Adrenal gland (tissue), 5 donors: ENCODE measurements at regions not wholly inside any gene's neighbourhood (a gene's known extent, or its start where the extent isn't known, plus 50 kb on each side); places are given as distances from the start of the nearest gene placed in this dataset.

Experiments
- POLR2A ChIP-seq, 2 donors: fragments of 450-650 bp; IDR thresholded peaks; one replicate each; pipeline ENCODE4 v1.6.1; 2017; ENCODE audit warnings: antibody characterized with exemption in 2 of 2, mild to moderate bottlenecking in 2 of 2, moderate library complexity in 1 of 2
- TF ChIP-seq, protein P1 (sequence below), 6 experiments: fragments of 450-650 bp in 4 of 6; fragments of 200-600 bp in 2 of 6; sonication (generic) in 1 of 6; IDR thresholded peaks; 1 replicate in 5 of 6; 2 replicates in 1 of 6; pipeline versions ENCODE4 v1.5.1 to v1.8.0; 2016 to 2021; ENCODE audit warnings: antibody characterized with exemption in 6 of 6, mild to moderate bottlenecking in 2 of 6, moderate library complexity in 1 of 6
- donor health status: DM: no; HTN: no; CAD: no.

DNA sequence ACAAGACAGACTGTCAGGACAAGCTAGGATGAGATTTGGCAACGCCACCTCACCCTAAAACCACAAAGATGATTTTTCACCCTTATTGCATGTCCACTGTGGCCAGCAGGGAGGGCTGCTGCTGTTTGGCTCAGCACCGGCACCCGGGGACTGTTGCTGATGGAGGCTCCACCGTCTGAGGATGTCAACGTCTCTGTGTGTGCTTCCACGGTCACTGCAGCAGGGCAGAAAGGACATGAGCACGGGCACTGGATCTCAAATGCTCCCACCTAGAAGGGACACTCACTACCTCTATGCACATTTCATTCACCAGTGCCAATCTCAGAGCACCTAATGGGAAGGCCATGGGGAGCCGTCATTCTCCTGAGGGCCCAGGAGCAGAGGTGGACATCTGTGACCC lies 599.6 kb downstream of the PTPRU start:
- TF ChIP-seq, protein P1, sequence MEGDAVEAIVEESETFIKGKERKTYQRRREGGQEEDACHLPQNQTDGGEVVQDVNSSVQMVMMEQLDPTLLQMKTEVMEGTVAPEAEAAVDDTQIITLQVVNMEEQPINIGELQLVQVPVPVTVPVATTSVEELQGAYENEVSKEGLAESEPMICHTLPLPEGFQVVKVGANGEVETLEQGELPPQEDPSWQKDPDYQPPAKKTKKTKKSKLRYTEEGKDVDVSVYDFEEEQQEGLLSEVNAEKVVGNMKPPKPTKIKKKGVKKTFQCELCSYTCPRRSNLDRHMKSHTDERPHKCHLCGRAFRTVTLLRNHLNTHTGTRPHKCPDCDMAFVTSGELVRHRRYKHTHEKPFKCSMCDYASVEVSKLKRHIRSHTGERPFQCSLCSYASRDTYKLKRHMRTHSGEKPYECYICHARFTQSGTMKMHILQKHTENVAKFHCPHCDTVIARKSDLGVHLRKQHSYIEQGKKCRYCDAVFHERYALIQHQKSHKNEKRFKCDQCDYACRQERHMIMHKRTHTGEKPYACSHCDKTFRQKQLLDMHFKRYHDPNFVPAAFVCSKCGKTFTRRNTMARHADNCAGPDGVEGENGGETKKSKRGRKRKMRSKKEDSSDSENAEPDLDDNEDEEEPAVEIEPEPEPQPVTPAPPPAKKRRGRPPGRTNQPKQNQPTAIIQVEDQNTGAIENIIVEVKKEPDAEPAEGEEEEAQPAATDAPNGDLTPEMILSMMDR (IDR thresholded peaks at IDR 0.05), result no peak
- no peak for TF ChIP-seq POLR2A (IDR thresholded peaks at IDR 0.05)
